CD8-positive, alpha-beta memory T cell (primary cell): ENCODE measurements at regions not wholly inside any gene's neighbourhood (a gene's known extent, or its start where the extent isn't known, plus 50 kb on each side); places are given as distances from the start of the nearest gene placed in this dataset.

Experiments
- CTCF ChIA-PET: fragments of 350-600 bp; sonication (Branson Sonifier 250); formaldehyde crosslinking; loops from one replicate; lab custom pipeline; 2021; ENCODE audit warnings: antibody characterized with exemption; lab: Charles Lee
- POLR2A ChIA-PET: fragments of 350-600 bp; sonication (Branson Sonifier 250); formaldehyde crosslinking; loops from one replicate; lab custom pipeline; 2021; ENCODE audit warnings: antibody characterized with exemption; lab: Charles Lee
- DNase-seq, 5 donors: peaks; one replicate each; pipeline versions ENCODE4 v3.0.0 to v3.0.0-alpha.2; 2020 to 2022; ENCODE audit warnings: mixed read lengths in 1 of 5
- H3K27ac ChIP-seq: one replicate; pipeline ENCODE4 v1.7.0; 2013; ENCODE audit warnings: low read depth, mild to moderate bottlenecking, low read length, moderate library complexity
- H3K27me3 ChIP-seq: 2 replicates; pipeline ENCODE4 v1.7.0; 2013; ENCODE audit warnings: low read length, mild to moderate bottlenecking; ENCODE audit not compliant: insufficient read depth, poor library complexity, severe bottlenecking
- H3K36me3 ChIP-seq: 2 replicates; pipeline ENCODE4 v1.7.0; 2013; ENCODE audit warnings: mild to moderate bottlenecking, low read length, moderate library complexity; ENCODE audit not compliant: insufficient read depth
- H3K4me1 ChIP-seq: 2 replicates; pipeline ENCODE4 v1.7.0; 2013; ENCODE audit warnings: mild to moderate bottlenecking, low read length, moderate library complexity; ENCODE audit not compliant: insufficient read depth
- H3K4me3 ChIP-seq: 2 replicates; pipeline ENCODE4 v1.7.0; 2013; ENCODE audit warnings: mild to moderate bottlenecking, low read length
- H3K9me3 ChIP-seq: 2 replicates; pipeline ENCODE4 v1.7.0; 2013; ENCODE audit warnings: mild to moderate bottlenecking, low read length
- H3K27ac Mint-ChIP-seq, 8 donors: one replicate each; pipeline ENCODE4 v1.8.0; 2020 to 2021; ENCODE audit warnings: mixed read lengths in 8 of 8, mild to moderate bottlenecking in 6 of 8, inconsistent platforms in 3 of 8, moderate library complexity in 3 of 8
- H3K27me3 Mint-ChIP-seq, 2 donors: one replicate each; pipeline ENCODE4 v1.8.0; 2020 to 2021; ENCODE audit warnings: mixed read lengths in 2 of 2, mild to moderate bottlenecking in 1 of 2, moderate library complexity in 1 of 2
- H3K36me3 Mint-ChIP-seq, 3 donors: one replicate each; pipeline ENCODE4 v1.8.0; 2020 to 2021; ENCODE audit warnings: mixed read lengths in 3 of 3, inconsistent platforms in 1 of 3, mild to moderate bottlenecking in 1 of 3
- H3K4me1 Mint-ChIP-seq, 3 donors: one replicate each; pipeline ENCODE4 v1.8.0; 2020 to 2021; ENCODE audit warnings: mixed read lengths in 3 of 3, inconsistent platforms in 1 of 3, mild to moderate bottlenecking in 1 of 3
- H3K4me3 Mint-ChIP-seq, 7 donors: one replicate each; pipeline ENCODE4 v1.8.0; 2020 to 2021; ENCODE audit warnings: mixed read lengths in 7 of 7, mild to moderate bottlenecking in 6 of 7, moderate library complexity in 4 of 7, inconsistent platforms in 2 of 7
- H3K9me3 Mint-ChIP-seq, 5 donors: one replicate each; pipeline ENCODE4 v1.8.0; 2020 to 2022; ENCODE audit warnings: mixed read lengths in 5 of 5, mild to moderate bottlenecking in 3 of 5, moderate library complexity in 2 of 5, inconsistent platforms in 1 of 5

- Mint-ChIP-seq H3K27ac (no peak overlapping the region), H3K27me3 (no peaks in the 10 kb centered on the region), H3K4me3 (no peak overlapping the region), H3K36me3 (no peaks in the 10 kb centered on the region), H3K9me3 (peaks cover 0 to 9% (median 6%) of the 10 kb centered on the region in 5 donors), H3K4me1 (no peaks in the 10 kb centered on the region)
- Histone ChIP-seq H3K36me3 (no peaks in the 10 kb centered on the region), H3K27ac (no peak overlapping the region), H3K9me3 (no peaks in the 10 kb centered on the region), H3K4me1 (no peaks in the 10 kb centered on the region), H3K27me3 (no peaks in the 10 kb centered on the region), H3K4me3 (no peak overlapping the region)
- no peak for DNase-seq
- CTCF ChIA-PET, result no interaction called here
- POLR2A ChIA-PET, result no interaction called here
Observed at GRCh38 chr12:40577834-40578233, 114.4 kb upstream of the CNTN1 start.

GRCh38 chr12:40579687-40580086 lies 112.6 kb upstream of the CNTN1 start:
- no peak for DNase-seq
- POLR2A ChIA-PET, result no interaction called here
- CTCF ChIA-PET, result no interaction called here

GRCh38 chr12:40580346-40580745 lies 111.9 kb upstream of the CNTN1 start:
- no peak overlapping the region for H3K4me3 Mint-ChIP-seq
- Histone ChIP-seq H3K4me3 (no peak overlapping the region), H3K36me3 (no peaks in the 10 kb centered on the region), H3K27me3 (no peaks in the 10 kb centered on the region), H3K27ac (no peak overlapping the region), H3K9me3 (no peaks in the 10 kb centered on the region), H3K4me1 (no peaks in the 10 kb centered on the region)
- peaks cover 0 to 9% (median 5%) of the 10 kb centered on the region in 5 donors for H3K9me3 Mint-ChIP-seq
- no peaks in the 10 kb centered on the region for H3K27me3 Mint-ChIP-seq
- POLR2A ChIA-PET, result no interaction called here
- H3K36me3 Mint-ChIP-seq, result no peaks in the 10 kb centered on the region
- H3K27ac Mint-ChIP-seq, result no peak overlapping the region
- H3K4me1 Mint-ChIP-seq, result no peaks in the 10 kb centered on the region
- CTCF ChIA-PET, result no interaction called here
- no peak for DNase-seq

More at GRCh38 chr12:40579687-40580086, 112.6 kb upstream of the CNTN1 start:
- Histone ChIP-seq H3K4me1 (no peaks in the 10 kb centered on the region), H3K36me3 (no peaks in the 10 kb centered on the region), H3K9me3 (no peaks in the 10 kb centered on the region), H3K27me3 (no peaks in the 10 kb centered on the region), H3K4me3 (no peak overlapping the region), H3K27ac (no peak overlapping the region)
- H3K36me3 Mint-ChIP-seq, result no peaks in the 10 kb centered on the region
- no peak overlapping the region for H3K4me3 Mint-ChIP-seq
- H3K27ac Mint-ChIP-seq, result no peak overlapping the region
- H3K4me1 Mint-ChIP-seq, result no peaks in the 10 kb centered on the region
- no peaks in the 10 kb centered on the region for H3K27me3 Mint-ChIP-seq
- peaks cover 0 to 9% (median 5%) of the 10 kb centered on the region in 5 donors for H3K9me3 Mint-ChIP-seq

- no peak for DNase-seq
- no peaks in the 10 kb centered on the region for H3K27me3 Mint-ChIP-seq
- Histone ChIP-seq H3K4me3 (no peak overlapping the region), H3K4me1 (no peaks in the 10 kb centered on the region), H3K27me3 (no peaks in the 10 kb centered on the region), H3K9me3 (no peaks in the 10 kb centered on the region), H3K36me3 (no peaks in the 10 kb centered on the region), H3K27ac (no peak overlapping the region)
- no peaks in the 10 kb centered on the region for H3K36me3 Mint-ChIP-seq
- no peaks in the 10 kb centered on the region for H3K4me1 Mint-ChIP-seq
- CTCF ChIA-PET, result no interaction called here
- no peak overlapping the region for H3K4me3 Mint-ChIP-seq
- no peak overlapping the region for H3K27ac Mint-ChIP-seq
- peaks cover 0 to 9% (median 5%) of the 10 kb centered on the region in 5 donors for H3K9me3 Mint-ChIP-seq
- POLR2A ChIA-PET, result no interaction called here
Observed at GRCh38 chr12:40581889-40582288, 110.3 kb upstream of the CNTN1 start.

GRCh38 chr12:40583743-40584142 lies 108.5 kb upstream of the CNTN1 start:
- no peaks in the 10 kb centered on the region for H3K36me3 Mint-ChIP-seq
- no peak overlapping the region for H3K27ac Mint-ChIP-seq
- H3K4me3 Mint-ChIP-seq, result no peak overlapping the region
- POLR2A ChIA-PET, result no interaction called here
- H3K27me3 Mint-ChIP-seq, result no peaks in the 10 kb centered on the region
- Histone ChIP-seq H3K27me3 (no peaks in the 10 kb centered on the region), H3K36me3 (no peaks in the 10 kb centered on the region), H3K4me1 (no peaks in the 10 kb centered on the region), H3K9me3 (no peaks in the 10 kb centered on the region), H3K4me3 (no peak overlapping the region), H3K27ac (no peak overlapping the region)
- H3K9me3 Mint-ChIP-seq, result peaks cover 0 to 10% (median 5%) of the 10 kb centered on the region in 5 donors
- CTCF ChIA-PET, result no interaction called here
- DNase-seq, result no peak
- H3K4me1 Mint-ChIP-seq, result no peaks in the 10 kb centered on the region

- CTCF ChIA-PET, result no interaction called here
- Histone ChIP-seq H3K4me1 (no peaks in the 10 kb centered on the region), H3K27me3 (no peaks in the 10 kb centered on the region), H3K36me3 (no peaks in the 10 kb centered on the region), H3K27ac (no peak overlapping the region), H3K4me3 (no peak overlapping the region), H3K9me3 (no peaks in the 10 kb centered on the region)
- Mint-ChIP-seq H3K27ac (no peak overlapping the region), H3K36me3 (no peaks in the 10 kb centered on the region), H3K4me1 (no peaks in the 10 kb centered on the region), H3K9me3 (peaks cover 3 to 14% (median 9%) of the 10 kb centered on the region in 5 donors), H3K27me3 (no peaks in the 10 kb centered on the region), H3K4me3 (no peak overlapping the region)
- POLR2A ChIA-PET, result no interaction called here
- no peak for DNase-seq
Observed at GRCh38 chr12:40584763-40585162, 107.5 kb upstream of the CNTN1 start.

- Histone ChIP-seq H3K4me3 (no peak overlapping the region), H3K27me3 (no peaks in the 10 kb centered on the region), H3K9me3 (no peaks in the 10 kb centered on the region), H3K36me3 (no peaks in the 10 kb centered on the region), H3K27ac (no peak overlapping the region), H3K4me1 (no peaks in the 10 kb centered on the region)
- H3K36me3 Mint-ChIP-seq, result no peaks in the 10 kb centered on the region
- H3K4me1 Mint-ChIP-seq, result no peaks in the 10 kb centered on the region
- ChIA-PET POLR2A (no interaction called here), CTCF (no interaction called here)
- H3K4me3 Mint-ChIP-seq, result no peak overlapping the region
- H3K27ac Mint-ChIP-seq, result no peak overlapping the region
- H3K9me3 Mint-ChIP-seq, result peaks cover 3 to 15% (median 9%) of the 10 kb centered on the region in 5 donors
- H3K27me3 Mint-ChIP-seq, result no peaks in the 10 kb centered on the region
- no peak for DNase-seq
Observed at GRCh38 chr12:40586823-40587222, 105.4 kb upstream of the CNTN1 start.

GRCh38 chr12:40587421-40587820 lies 104.8 kb upstream of the CNTN1 start:
- Mint-ChIP-seq H3K36me3 (no peaks in the 10 kb centered on the region), H3K27ac (no peak overlapping the region), H3K27me3 (no peaks in the 10 kb centered on the region), H3K4me3 (no peak overlapping the region), H3K4me1 (no peaks in the 10 kb centered on the region), H3K9me3 (peaks cover 5 to 11% (median 6%) of the 10 kb centered on the region in 5 donors)
- Histone ChIP-seq H3K4me1 (no peaks in the 10 kb centered on the region), H3K9me3 (no peaks in the 10 kb centered on the region), H3K27me3 (no peaks in the 10 kb centered on the region), H3K4me3 (no peak overlapping the region), H3K36me3 (no peaks in the 10 kb centered on the region), H3K27ac (no peak overlapping the region)
- no peak for DNase-seq
- ChIA-PET POLR2A (no interaction called here), CTCF (no interaction called here)

- H3K4me1 Mint-ChIP-seq, result no peaks in the 10 kb centered on the region
- no peak overlapping the region for H3K27ac Mint-ChIP-seq
- H3K9me3 Mint-ChIP-seq, result peaks cover 2 to 10% (median 5%) of the 10 kb centered on the region in 5 donors
- Histone ChIP-seq H3K27me3 (no peaks in the 10 kb centered on the region), H3K36me3 (no peaks in the 10 kb centered on the region), H3K4me1 (no peaks in the 10 kb centered on the region), H3K9me3 (no peaks in the 10 kb centered on the region), H3K27ac (no peak overlapping the region), H3K4me3 (no peak overlapping the region)
- no peak for DNase-seq
- ChIA-PET POLR2A (no interaction called here), CTCF (no interaction called here)
- no peaks in the 10 kb centered on the region for H3K36me3 Mint-ChIP-seq
- H3K27me3 Mint-ChIP-seq, result no peaks in the 10 kb centered on the region
- H3K4me3 Mint-ChIP-seq, result no peak overlapping the region
Observed at GRCh38 chr12:40587970-40588369, 104.3 kb upstream of the CNTN1 start.
